ENCODE measurements at regions not wholly inside any gene's neighbourhood (a gene's known extent, or its start where the extent isn't known, plus 50 kb on each side); places are given as distances from the start of the nearest gene placed in this dataset.

- DNase-seq = no peak
Observed at GRCh38 chr12:111220363-111220762, 148.5 kb downstream of the PHETA1 start.

DNA sequence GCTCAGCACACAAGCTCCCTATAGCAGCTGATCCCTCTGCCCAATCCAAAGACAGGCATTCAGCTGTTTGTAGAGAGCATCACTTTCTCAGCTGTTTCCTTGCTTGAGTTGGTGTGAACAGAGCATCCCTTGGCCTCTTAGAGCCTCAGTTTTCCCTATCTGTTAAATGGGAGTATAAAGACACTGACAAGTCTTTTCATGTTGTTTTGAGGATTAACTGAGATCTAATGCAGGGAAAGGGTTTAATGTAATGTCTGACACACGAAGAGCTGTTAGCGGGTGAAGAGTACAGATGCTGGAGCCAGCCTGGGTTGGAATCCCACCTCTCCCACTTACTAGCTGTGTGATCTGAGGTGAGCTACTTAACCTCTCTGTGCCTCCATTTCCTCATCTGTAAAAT is 149.5 kb downstream of the PHETA1 start:
- DNase-seq = no peak

DNA sequence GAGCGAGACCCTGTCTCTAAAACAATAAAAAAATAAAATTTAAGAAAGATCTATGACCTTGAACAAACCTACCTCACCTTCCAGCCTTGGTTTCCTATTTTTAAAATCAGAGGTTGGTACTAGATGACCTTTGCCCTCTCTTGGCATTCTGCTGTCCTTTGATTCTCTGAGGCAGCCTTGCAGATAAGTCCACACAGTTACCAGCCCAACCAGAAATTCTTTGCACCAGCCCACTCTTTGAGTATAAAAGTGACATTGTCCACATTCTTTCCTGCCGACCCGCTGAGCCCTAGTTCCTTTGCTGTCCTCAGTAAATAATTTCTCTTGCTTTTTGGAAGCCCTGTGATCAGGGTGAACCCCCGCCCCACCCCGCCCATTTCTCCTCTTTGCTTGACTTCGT is 150.4 kb downstream of the PHETA1 start:
- DNase-seq = no peak

DNA sequence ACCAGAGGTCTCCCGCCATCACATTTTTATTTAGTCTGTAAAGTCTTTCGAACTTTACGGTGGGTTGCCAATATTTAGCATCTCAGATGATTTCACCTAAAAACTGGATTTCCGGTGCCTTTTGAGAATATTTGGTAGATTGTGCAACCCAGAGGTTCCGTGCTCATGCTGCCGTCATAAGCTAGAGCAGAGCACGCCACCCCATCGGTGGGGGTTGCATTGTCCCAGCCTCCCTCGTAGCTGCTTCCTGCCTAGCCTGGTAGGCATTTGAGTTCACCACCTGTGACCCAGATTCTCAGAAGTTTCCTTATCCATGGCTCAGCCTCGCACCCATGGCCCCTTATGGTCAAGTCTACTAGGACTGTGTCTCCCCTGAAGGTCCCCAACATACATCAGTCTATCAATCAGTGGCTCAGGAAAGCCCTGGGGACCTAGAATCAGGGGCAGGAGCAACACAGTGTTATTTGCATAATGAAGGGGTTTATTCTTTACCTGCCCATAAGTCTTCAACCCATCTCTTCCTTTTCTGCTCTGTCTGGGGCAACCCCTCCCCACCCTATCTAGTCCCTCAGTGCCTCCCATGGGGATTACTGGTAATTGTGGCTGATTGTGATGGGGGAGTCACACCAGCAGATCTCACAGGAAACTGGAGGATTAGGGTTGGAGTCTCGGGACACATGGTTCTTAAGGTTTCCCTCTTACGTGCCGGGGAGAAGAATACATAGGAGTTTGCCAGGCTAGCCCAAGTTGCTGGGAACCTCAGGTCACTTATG is 152.3 kb downstream of the PHETA1 start:
- no peak for DNase-seq

DNA sequence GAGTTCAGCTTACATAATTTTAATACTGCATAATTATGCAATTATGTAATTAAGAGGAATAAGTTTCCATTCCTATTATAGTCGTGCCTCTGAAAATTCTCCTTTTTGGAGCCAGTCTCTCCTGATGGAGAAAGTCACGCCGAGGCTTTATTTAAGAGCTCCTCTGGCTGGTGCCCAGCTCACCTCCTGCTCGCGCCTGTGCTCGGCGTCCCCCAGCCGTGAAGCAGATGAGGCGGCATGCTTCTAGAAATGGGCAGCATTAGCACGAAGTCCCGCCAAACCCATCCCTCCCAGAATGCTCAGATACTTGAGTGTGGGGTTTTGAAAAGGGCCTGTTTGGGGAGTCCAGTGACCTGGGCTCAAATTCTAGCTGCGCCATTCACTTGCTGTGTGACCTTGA is 153.0 kb downstream of the PHETA1 start:
- no peak for DNase-seq

- no peak for DNase-seq
Observed at GRCh38 chr12:111214401-111214800, 154.5 kb downstream of the PHETA1 start.

DNA sequence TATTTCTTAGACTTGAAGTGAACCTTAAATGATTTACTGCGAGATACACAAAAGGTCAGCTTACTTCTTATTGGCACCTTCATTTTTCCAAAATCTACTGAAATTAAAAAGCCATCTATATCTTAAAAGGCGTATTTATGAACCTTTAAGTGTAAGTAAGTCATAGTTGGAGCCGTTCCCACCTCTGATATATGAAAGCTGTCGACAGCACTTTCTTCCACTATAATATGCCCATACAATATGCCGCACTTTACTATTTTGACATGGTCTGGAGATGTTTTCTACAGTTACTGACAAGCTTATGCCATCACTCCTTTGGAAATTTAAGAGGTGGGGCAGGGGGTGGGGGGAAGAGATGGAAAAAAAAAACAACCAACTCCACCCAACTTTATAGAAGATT is 155.3 kb downstream of the PHETA1 start:
- no peak for DNase-seq

- no peak for DNase-seq
Observed at GRCh38 chr12:111212814-111213456, 156.0 kb downstream of the PHETA1 start.

- no peak for DNase-seq
Observed at GRCh38 chr12:111211910-111212757, 156.8 kb downstream of the PHETA1 start.

- DNase-seq = no peak
Observed at GRCh38 chr12:111209811-111210210, 159.1 kb downstream of the PHETA1 start.

DNA sequence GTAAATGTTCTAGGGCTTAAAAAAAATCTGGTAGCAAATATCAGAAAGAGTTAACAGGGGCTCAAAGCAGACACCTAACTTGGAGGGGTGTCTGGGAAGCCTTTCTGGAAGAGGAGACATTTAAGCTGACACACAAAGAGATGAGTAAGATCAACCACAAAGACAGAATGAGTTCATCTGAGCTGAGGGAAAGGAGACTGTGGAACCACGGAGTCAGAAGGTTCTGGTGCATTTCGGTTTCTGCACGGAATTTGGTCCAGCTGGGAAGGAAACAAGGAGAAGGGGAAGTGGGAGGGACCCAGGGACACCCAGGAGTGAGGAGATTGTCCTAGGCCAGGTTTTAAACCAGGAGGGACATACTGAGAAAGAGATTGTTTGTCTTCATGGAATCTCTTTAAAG is 161.1 kb downstream of the PHETA1 start:
- no peak for DNase-seq

- DNase-seq = no peak
Observed at GRCh38 chr12:111204788-111205241, 164.1 kb downstream of the PHETA1 start.

GRCh38 chr12:111203969-111204368 is 164.9 kb downstream of the PHETA1 start:
- no peak for DNase-seq

DNA sequence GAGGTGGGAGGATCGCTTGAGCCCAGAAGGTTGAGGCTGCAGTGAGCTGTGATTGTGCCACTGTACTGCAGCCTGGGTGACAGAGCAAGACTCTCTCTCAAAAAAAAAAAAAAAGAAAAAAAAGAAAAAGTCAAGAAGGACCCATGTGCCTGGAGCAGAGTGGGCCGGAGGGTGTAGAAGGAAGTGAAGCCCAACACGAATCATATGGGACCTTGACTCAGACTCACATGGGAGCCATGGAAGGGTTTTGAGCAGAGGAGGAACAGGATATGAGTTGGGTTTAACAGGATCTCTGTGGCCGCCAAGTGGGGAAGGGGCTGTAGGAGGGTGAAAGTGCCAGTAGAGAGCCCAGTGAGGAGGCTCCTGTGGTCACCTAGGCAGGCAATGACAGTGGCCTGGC is 165.4 kb downstream of the PHETA1 start:
- DNase-seq = no peak

GRCh38 chr12:111202237-111202915 is 166.5 kb downstream of the PHETA1 start:
- no peak for DNase-seq

DNA sequence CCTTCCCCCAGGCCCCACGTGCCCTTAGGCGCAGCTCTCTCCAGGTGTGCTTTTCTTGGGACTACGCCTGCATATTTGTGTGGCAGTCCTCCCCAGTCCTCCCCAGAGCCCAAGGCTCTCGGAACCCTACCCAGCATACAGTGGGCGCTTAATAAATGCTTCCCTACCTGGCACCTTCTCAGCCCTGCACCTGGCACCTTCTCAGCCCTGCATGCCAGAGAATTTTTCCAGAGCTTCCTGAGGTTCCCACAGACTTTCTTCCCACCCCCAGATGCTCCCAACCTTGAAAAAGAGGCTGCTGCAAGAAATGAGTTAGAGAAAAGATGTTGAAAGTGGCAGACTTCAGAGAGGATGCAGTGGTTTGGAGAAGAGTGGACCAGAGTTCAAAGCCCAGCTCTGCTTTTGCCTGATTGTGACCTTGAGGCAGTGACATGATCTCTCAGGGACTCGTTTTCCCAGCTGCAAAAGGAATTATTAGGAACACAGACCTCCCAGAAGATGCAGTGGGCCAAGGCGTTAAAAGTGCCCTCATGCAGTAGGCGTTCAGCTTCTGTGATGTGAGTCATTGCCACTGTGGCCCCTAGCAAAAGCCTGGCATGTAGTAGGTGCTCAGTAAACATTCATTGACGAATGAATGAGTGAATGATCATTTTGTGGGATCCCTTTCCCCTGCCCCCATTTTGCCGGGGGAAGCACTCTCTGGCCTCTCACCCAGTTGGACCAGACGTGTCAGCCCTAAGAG is 167.2 kb downstream of the PHETA1 start:
- no peak for DNase-seq

GRCh38 chr12:111201036-111201435 is 167.9 kb downstream of the PHETA1 start:
- no peak for DNase-seq

DNA sequence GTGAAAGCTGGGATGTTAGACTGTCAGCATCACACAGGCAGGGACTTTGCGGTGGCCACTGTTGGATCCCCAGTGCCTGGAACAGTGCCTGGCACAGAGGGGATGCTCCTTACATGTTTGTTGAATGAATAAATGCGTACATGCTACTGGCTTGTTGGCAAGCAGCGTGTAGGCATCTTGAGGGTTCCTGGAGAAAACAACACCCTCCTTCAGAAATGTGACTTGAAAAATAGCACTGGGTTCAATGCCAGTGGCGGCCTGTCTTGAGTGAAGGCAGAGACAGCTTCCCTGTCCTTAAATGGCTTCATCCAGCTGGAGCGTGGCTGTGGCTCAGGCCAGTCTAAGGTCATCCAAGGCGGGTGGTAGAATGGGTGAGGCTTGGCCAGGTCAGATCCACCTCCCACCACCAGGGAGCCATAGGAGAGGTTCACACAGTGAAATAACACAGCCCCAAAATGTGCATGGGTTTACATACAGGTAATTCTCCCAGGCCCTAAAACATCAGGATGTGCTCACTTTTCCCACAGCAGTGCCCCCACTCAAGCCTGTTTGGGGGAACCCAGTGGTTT is 171.4 kb downstream of the PHETA1 start:
- DNase-seq = no peak

DNA sequence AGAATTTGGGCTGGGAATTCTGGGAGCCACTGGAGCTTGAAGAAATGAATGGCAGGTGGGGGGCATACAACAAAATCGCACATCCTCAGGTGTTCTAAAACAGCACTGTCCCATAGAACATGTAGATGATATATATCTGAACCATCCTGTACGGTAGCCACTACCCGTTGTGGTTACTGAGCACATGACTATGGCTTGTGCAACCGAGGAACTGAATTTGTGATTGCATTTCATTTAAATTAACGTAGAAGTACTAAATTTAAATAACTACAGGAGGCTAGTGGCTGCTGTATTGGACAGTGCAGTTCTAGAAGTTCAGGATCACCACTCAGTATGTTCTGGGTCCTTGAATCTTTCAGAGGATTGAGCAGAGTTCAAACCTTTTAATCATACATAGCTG is 172.4 kb downstream of the PHETA1 start:
- DNase-seq = no peak

DNA sequence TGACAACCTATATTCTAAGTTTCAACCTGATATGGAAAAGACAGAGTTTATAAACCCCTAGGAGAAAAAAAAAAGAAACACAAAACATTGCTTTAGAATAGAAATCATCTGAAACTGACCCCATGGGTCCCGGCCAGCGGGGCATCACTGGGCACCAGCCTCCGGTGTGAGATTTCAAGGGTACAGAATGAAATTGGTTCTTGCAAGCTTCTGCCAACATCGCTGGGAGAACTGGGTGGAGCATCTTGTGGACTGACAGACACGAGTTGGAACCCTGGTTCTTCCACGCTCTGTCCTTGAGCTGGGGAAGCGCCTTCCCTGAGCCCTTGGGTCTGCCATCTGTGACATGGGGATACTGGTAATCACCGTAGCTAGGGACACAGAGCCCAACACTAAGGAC is 173.6 kb downstream of the PHETA1 start:
- DNase-seq = no peak

- no peak for DNase-seq
Observed at GRCh38 chr12:111194703-111195051, 174.2 kb downstream of the PHETA1 start.
